PFSK-1 (cell line): ENCODE measurements at regions not wholly inside any gene's neighbourhood (a gene's known extent, or its start where the extent isn't known, plus 50 kb on each side); places are given as distances from the start of the nearest gene placed in this dataset.

Source experiments
- FOXP2 ChIP-seq: optimal IDR thresholded peaks from 2 replicates; pipeline ENCODE3; 2011; ENCODE audit warnings: borderline replicate concordance, control low read depth, inconsistent platforms; ENCODE audit not compliant: insufficient read depth; ENCODE audit errors: extremely low read length, extremely low read depth
- POLR2AphosphoS5 ChIP-seq: IDR thresholded peaks from 2 replicates; pipeline ENCODE4 v1.6.1; 2012; ENCODE audit warnings: low read depth, mild to moderate bottlenecking, control low read depth, low read length, moderate library complexity
- SIN3A ChIP-seq: IDR thresholded peaks from 2 replicates; pipeline ENCODE4 v1.6.1; 2012; ENCODE audit warnings: mild to moderate bottlenecking, low read length, moderate library complexity, borderline replicate concordance; ENCODE audit not compliant: insufficient read depth
- TAF1 ChIP-seq: IDR thresholded peaks from 2 replicates; pipeline ENCODE4 v1.6.1; 2012; ENCODE audit warnings: low read length, control low read depth, borderline replicate concordance; ENCODE audit not compliant: insufficient read depth

DNA sequence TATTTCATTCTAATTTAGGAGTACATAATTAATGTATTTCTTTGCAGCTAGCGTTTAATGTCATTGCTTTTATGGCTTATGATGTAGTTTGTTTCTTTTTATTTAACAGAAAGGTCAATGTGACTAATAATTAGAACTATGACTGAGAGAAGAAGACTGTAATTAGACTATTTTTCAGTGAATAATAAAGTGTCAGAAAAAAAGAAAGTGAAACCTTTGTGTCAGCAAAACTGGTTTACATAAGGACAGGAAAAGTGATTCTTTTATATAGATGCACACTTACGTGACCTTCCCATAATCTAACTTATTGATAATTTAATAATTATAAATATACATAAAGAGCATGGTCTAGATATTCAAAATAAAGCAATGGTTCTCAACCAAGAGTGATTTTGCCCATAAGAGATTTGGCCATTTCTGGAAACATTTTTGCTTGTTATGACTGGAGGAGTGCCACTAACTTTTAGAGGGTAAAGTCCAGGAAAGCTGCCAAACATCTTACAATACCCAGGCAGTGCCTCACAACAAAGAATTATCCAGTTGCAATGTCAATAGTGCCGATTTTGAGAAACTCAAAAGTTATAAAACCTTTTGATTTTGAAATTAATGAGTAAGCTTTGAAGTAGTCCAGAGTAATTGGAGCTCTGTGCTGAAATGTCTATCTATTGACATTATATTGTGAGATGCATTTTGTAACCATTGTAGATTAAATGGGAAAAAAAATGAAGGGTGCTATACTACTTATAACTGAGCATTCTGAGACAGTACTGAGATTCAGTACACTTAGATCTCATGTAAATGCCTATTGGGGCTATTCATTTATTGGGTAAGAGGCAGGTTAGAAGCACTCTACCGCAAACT lies 227.1 kb downstream of the C12orf50 start:
- TF ChIP-seq POLR2AphosphoS5, result no peak
- no peak for TF ChIP-seq SIN3A
- no peak for TF ChIP-seq FOXP2
- TF ChIP-seq TAF1, result no peak
